ENCODE measurements at regions not wholly inside any gene's neighbourhood (a gene's known extent, or its start where the extent isn't known, plus 50 kb on each side); places are given as distances from the start of the nearest gene placed in this dataset.
"Not testable (repeated sequence)": the region's sequence is repeated elsewhere in the genome, so short reads cannot be mapped to it uniquely, and the experiment has no call there.

GRCh38 chr13:61664801-61665705 is 249.4 kb upstream of the PCDH20 start:
- POLR2A ChIA-PET: no interaction called here
- CTCF ChIA-PET: no interaction called here

GRCh38 chr13:61654481-61654880 is 238.8 kb upstream of the PCDH20 start:
- CTCF ChIA-PET: no interaction called here
- POLR2A ChIA-PET: no interaction called here

- ChIA-PET POLR2A (no interaction called here), CTCF (no interaction called here)
These were observed 232.9 kb upstream of the PCDH20 start for GRCh38 chr13:61648547-61648946.

GRCh38 chr13:61612192-61612591 is 196.5 kb upstream of the PCDH20 start:
- ChIA-PET POLR2A (no interaction called here), CTCF (no interaction called here)

GRCh38 chr13:61608138-61608537 is 192.5 kb upstream of the PCDH20 start:
- POLR2A ChIA-PET: no interaction called here

GRCh38 chr13:61600360-61601033 is 184.8 kb upstream of the PCDH20 start:
- ChIA-PET POLR2A (no interaction called here), CTCF (no interaction called here)

More at GRCh38 chr13:61608138-61608537, 192.5 kb upstream of the PCDH20 start:
- CTCF ChIA-PET: no interaction called here

- CTCF ChIA-PET: no interaction called here
- POLR2A ChIA-PET: no interaction called here
These were observed 176.8 kb upstream of the PCDH20 start for GRCh38 chr13:61592489-61592888.

- ChIA-PET CTCF (no interaction called here), POLR2A (no interaction called here)
These were observed 160.3 kb upstream of the PCDH20 start for GRCh38 chr13:61575973-61576372.

- ChIA-PET CTCF (no interaction called here), POLR2A (no interaction called here)
These were observed 148.0 kb upstream of the PCDH20 start for GRCh38 chr13:61563645-61564044.

GRCh38 chr13:61546911-61547310 is 131.3 kb upstream of the PCDH20 start:
- CTCF ChIA-PET: no interaction called here
- POLR2A ChIA-PET: no interaction called here

- ChIA-PET CTCF (no interaction called here), POLR2A (no interaction called here)
These were observed 130.8 kb upstream of the PCDH20 start for GRCh38 chr13:61546413-61546812.

- CTCF ChIA-PET: no interaction called here
These were observed 120.8 kb upstream of the PCDH20 start for GRCh38 chr13:61536433-61536832.

GRCh38 chr13:61531383-61532065 is 115.9 kb upstream of the PCDH20 start:
- POLR2A ChIA-PET: no interaction called here

More at GRCh38 chr13:61536433-61536832, 120.8 kb upstream of the PCDH20 start:
- POLR2A ChIA-PET: no interaction called here

GRCh38 chr13:61519214-61519613 is 103.6 kb upstream of the PCDH20 start:
- POLR2A ChIA-PET, CTCF ChIA-PET: not testable (repeated sequence)

More at GRCh38 chr13:61531383-61532065, 115.9 kb upstream of the PCDH20 start:
- CTCF ChIA-PET: no interaction called here

GRCh38 chr13:61508936-61509335 is 93.3 kb upstream of the PCDH20 start:
- ChIA-PET POLR2A (no interaction called here), CTCF (no interaction called here)

- POLR2A ChIA-PET: no interaction called here
- CTCF ChIA-PET: no interaction called here
These were observed 84.5 kb upstream of the PCDH20 start for GRCh38 chr13:61500176-61500575.

- POLR2A ChIA-PET: no interaction called here
- CTCF ChIA-PET: no interaction called here
These were observed 80.0 kb upstream of the PCDH20 start for GRCh38 chr13:61495648-61496047.

GRCh38 chr13:61493556-61493955 is 77.9 kb upstream of the PCDH20 start:
- CTCF ChIA-PET, POLR2A ChIA-PET: not testable (repeated sequence)

- CTCF ChIA-PET: no interaction called here
- POLR2A ChIA-PET: no interaction called here
These were observed 70.8 kb upstream of the PCDH20 start for GRCh38 chr13:61486496-61486895.

GRCh38 chr13:61485128-61485765 is 69.6 kb upstream of the PCDH20 start:
- POLR2A ChIA-PET: no interaction called here

GRCh38 chr13:61477619-61478018 is 62.0 kb upstream of the PCDH20 start:
- ChIA-PET CTCF (no interaction called here), POLR2A (no interaction called here)

More at GRCh38 chr13:61485128-61485765, 69.6 kb upstream of the PCDH20 start:
- CTCF ChIA-PET: no interaction called here

Measured in activated CD8-positive, alpha-beta memory T cell treated with anti-CD3 and anti-CD28 coated beads for 36 hours (primary cell).